OCI-LY7 (cell line): ENCODE measurements at regions not wholly inside any gene's neighbourhood (a gene's known extent, or its start where the extent isn't known, plus 50 kb on each side); places are given as distances from the start of the nearest gene placed in this dataset.
"Not testable (repeated sequence)": the region's sequence is repeated elsewhere in the genome, so short reads cannot be mapped to it uniquely, and the experiment has no call there.

ENCODE experiments used
- BruUV-seq: library from RNA; stranded (reverse); fragments of 400-500 nt; replicated peaks from 2 replicates; lab custom pipeline; 2021; lab: Mats Ljungman, UMichigan
- CTCF ChIA-PET: fragments of 300-600 bp; sonication (Branson Sonifier 250); formaldehyde crosslinking; loops from one replicate; lab custom pipeline; 2022; ENCODE audit warnings: antibody characterized with exemption; ENCODE audit not compliant: unreplicated experiment; lab: Charles Lee
- POLR2A ChIA-PET: fragments of 300-600 bp; sonication (Branson Sonifier 250); formaldehyde crosslinking; loops from one replicate; lab custom pipeline; 2022; ENCODE audit warnings: antibody characterized with exemption; lab: Charles Lee
- DNase-seq: peaks from one replicate; pipeline ENCODE4 v3.0.0-alpha.2; 2015; ENCODE audit warnings: low spot score
- H2AFZ ChIP-seq: fragments of 200-600 bp; sonication (generic), shearing (Covaris generic); 2 replicates; pipeline ENCODE4 v1.6.1; 2014; ENCODE audit warnings: mild to moderate bottlenecking, antibody characterized with exemption, low read length, moderate library complexity
- H3K27ac ChIP-seq: fragments of 200-600 bp; sonication (generic); 2 replicates; pipeline ENCODE4 v1.5.1; 2014; ENCODE audit warnings: mixed run types, low read depth, mild to moderate bottlenecking, moderate library complexity, low read length, inconsistent platforms; ENCODE audit not compliant: poor library complexity, severe bottlenecking
- H3K36me3 ChIP-seq: fragments of 200-600 bp; sonication (generic); 2 replicates; pipeline ENCODE4 v1.6.1; 2014; ENCODE audit warnings: mild to moderate bottlenecking, antibody characterized with exemption, low read length, moderate library complexity, mixed read lengths; ENCODE audit not compliant: insufficient read depth
- H3K4me1 ChIP-seq: fragments of 200-600 bp; sonication (generic); 2 replicates; pipeline ENCODE4 v1.5.1; 2014; ENCODE audit warnings: mild to moderate bottlenecking, low read length; ENCODE audit not compliant: insufficient read depth, poor library complexity, severe bottlenecking
- H3K4me2 ChIP-seq: fragments of 200-600 bp; sonication (generic); 2 replicates; pipeline ENCODE4 v1.6.1; 2014; ENCODE audit warnings: mild to moderate bottlenecking, low read length
- H3K4me3 ChIP-seq: fragments of 200-600 bp; sonication (generic); 2 replicates; pipeline ENCODE4 v1.5.1; 2014; ENCODE audit warnings: mild to moderate bottlenecking, low read depth, low read length; ENCODE audit not compliant: poor library complexity, severe bottlenecking
- H3K79me2 ChIP-seq: fragments of 200-600 bp; sonication (generic); 2 replicates; pipeline ENCODE4 v1.6.1; 2016; ENCODE audit warnings: low read depth, mild to moderate bottlenecking, low read length, moderate library complexity, mixed read lengths; ENCODE audit not compliant: insufficient read depth
- H3K9me2 ChIP-seq: fragments of 200-600 bp; sonication (generic); 2 replicates; pipeline ENCODE4 v1.6.1; 2016; ENCODE audit warnings: mild to moderate bottlenecking, low read length, mixed read lengths; ENCODE audit not compliant: insufficient read depth
- H3K9me3 ChIP-seq: fragments of 200-600 bp; sonication (generic); 2 replicates; pipeline ENCODE4 v1.6.1; 2014; ENCODE audit warnings: mild to moderate bottlenecking, mixed run types, low read length, mixed read lengths
- H4K20me1 ChIP-seq: fragments of 200-600 bp; sonication (generic); 2 replicates; pipeline ENCODE4 v1.6.1; 2014; ENCODE audit warnings: mild to moderate bottlenecking, antibody characterized with exemption, low read length, moderate library complexity, mixed read lengths; ENCODE audit not compliant: insufficient read depth
- CTCF ChIP-seq: fragments of 200-600 bp; sonication (generic); conservative IDR thresholded peaks from 2 replicates; pipeline ENCODE4 v1.5.1; 2014; ENCODE audit warnings: mild to moderate bottlenecking, antibody characterized with exemption, low read length, moderate library complexity, mixed read lengths
- EZH2phosphoT487 ChIP-seq: fragments of 200-600 bp; sonication (generic); IDR thresholded peaks from 2 replicates; pipeline ENCODE4 v1.6.1; 2018; ENCODE audit warnings: low read depth, borderline replicate concordance, mild to moderate bottlenecking, mixed run types, antibody characterized with exemption, low read length, moderate library complexity, mixed read lengths
- intact Hi-C: fragments of 100-400 bp; cut with micrococcal nuclease; formaldehyde crosslinking; loops from one replicate; pipeline ENCODE4 v1.10.0; 2022; ENCODE audit not compliant: unreplicated experiment

DNA sequence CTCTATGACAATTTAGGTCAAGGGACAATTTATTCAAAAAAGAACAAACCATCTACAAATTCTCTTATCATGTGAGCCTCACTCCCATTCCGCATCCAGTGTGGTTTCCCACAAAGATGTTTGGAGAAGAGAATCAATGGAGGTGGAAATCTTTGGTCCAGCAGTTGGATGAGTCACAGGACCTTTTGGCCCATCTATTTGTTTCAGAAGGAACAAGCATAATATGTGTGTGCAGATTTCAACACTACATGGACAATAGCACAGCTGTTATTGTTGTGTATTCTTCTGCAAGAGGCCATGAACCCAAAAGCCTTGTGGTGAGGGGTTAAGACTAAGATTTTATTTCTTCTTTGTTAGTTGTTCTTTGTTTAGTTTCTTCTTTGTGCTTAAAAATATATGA is 61.6 kb downstream of the OR10A6 start:
- Histone ChIP-seq H3K9me3 (peaks cover 9% of the 10 kb centered on the region; the same call in 1 of the 2 replicates), H3K27ac (no peak overlapping the region), H2AFZ (no peak overlapping the region), H4K20me1 (no peaks in the 10 kb centered on the region), H3K4me1 (no peaks in the 10 kb centered on the region), H3K36me3 (no peaks in the 10 kb centered on the region), H3K4me2 (no peak overlapping the region), H3K4me3 (no peak overlapping the region), H3K9me2 (no peaks in the 10 kb centered on the region), H3K79me2 (no peaks in the 10 kb centered on the region)
- BruUV-seq, result no TSS peak
- ChIA-PET POLR2A (no interaction called here), CTCF (no interaction called here)
- no peak for DNase-seq
- TF ChIP-seq EZH2phosphoT487, result no peak
- no peak for TF ChIP-seq CTCF
- intact Hi-C loops, result no loop called here

DNA sequence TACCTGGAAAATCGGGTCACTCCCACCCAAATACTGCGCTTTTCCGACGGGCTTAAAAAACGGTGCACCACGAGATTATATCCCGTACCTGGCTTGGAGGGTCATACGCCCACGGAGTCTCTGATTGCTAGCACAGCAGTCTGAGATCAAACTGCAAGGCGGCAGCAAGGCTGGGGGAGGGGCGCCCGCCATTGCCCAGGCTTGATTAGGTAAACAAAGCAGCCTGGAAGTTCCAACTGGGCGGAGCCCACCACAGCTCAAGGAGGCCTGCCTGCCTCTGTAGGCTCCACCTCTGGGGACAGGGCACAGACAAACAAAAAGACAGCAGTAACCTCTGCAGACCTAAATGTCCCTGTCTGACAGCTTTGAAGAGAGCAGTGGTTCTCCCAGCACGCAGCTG is 64.5 kb upstream of the OR5P2 start:
- H3K4me2 ChIP-seq, H4K20me1 ChIP-seq, CTCF ChIA-PET, intact Hi-C loops, H3K4me3 ChIP-seq, H3K9me3 ChIP-seq, H3K79me2 ChIP-seq, BruUV-seq, H2AFZ ChIP-seq, H3K27ac ChIP-seq, H3K4me1 ChIP-seq, H3K36me3 ChIP-seq, POLR2A ChIA-PET, DNase-seq, H3K9me2 ChIP-seq: not testable (repeated sequence)

GRCh38 chr11:7860844-7861243 is 64.1 kb upstream of the OR5P2 start:
- CTCF ChIA-PET, H3K4me3 ChIP-seq, H3K36me3 ChIP-seq, POLR2A ChIA-PET, DNase-seq, H3K27ac ChIP-seq, H3K79me2 ChIP-seq, H3K9me3 ChIP-seq, H4K20me1 ChIP-seq, H3K9me2 ChIP-seq, intact Hi-C loops, H3K4me1 ChIP-seq, BruUV-seq: not testable (repeated sequence)
- Histone ChIP-seq H3K4me2 (peak overlapping the region; percentile 21; the same call in 1 of the 2 replicates), H2AFZ (peak overlapping the region; percentile 84)

- Histone ChIP-seq H4K20me1 (no peaks in the 10 kb centered on the region), H3K9me2 (no peaks in the 10 kb centered on the region), H3K4me2 (no peak overlapping the region), H3K36me3 (no peaks in the 10 kb centered on the region), H3K4me1 (peaks cover 4% of the 10 kb centered on the region), H3K9me3 (no peaks in the 10 kb centered on the region), H3K79me2 (no peaks in the 10 kb centered on the region), H2AFZ (peak overlapping the region; percentile 10; the same call in 1 of the 2 replicates), H3K27ac (no peak overlapping the region), H3K4me3 (no peak overlapping the region)
- DNase-seq, result no peak
- intact Hi-C loops, result no loop called here
- no TSS peak for BruUV-seq
- CTCF ChIA-PET, result no interaction called here
- TF ChIP-seq EZH2phosphoT487 (no peak), CTCF (no peak)
- POLR2A ChIA-PET, result interaction anchor here (0.5 kb wide), 1 partner anchor 928 kb away, joined by 3 read pairs; no protein-coding TSS in a partner anchor
Measured at GRCh38 chr11:7858006-7858405, 61.3 kb upstream of the OR5P2 start.
